ENCODE measurements at regions not wholly inside any gene's neighbourhood (a gene's known extent, or its start where the extent isn't known, plus 50 kb on each side); places are given as distances from the start of the nearest gene placed in this dataset.

DNA sequence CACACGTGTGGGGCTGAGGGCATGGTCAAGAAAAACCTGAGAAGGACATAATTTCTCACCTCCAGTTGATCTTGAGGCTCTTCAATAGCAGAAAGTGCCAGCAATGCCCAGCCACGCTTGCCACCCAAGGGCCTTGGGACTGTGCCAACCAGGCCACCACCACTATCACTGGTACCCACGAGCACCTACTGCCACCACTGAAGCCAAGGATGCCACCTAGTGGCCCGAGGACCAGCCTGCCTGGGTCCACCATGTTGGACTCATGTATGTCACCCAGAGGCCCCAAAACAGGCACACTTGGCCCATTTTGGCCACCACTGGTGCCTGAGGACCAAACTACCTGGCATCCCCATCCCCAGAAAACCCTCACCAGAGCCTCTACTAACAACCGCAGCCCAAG lies 191.8 kb downstream of the ADAM29 start:
- TF ChIP-seq CTCF (IDR thresholded peaks at IDR 0.05; ENCODE audit: low read depth, low read length) = no peak
- no peak for DNase-seq (ENCODE audit: low read depth in 1 of 2, low spot score in 1 of 2)
- no peaks in the 10 kb centered on the region for H3K4me1 ChIP-seq (ENCODE audit: low read depth)
- no peak overlapping the region for H3K27ac ChIP-seq
- no peak overlapping the region for H3K4me3 ChIP-seq
- no peaks in the 10 kb centered on the region for H3K27me3 ChIP-seq
- no peaks in the 10 kb centered on the region for H3K36me3 ChIP-seq
- no peaks in the 10 kb centered on the region for H3K9me3 ChIP-seq (ENCODE audit: low read depth)

DNA sequence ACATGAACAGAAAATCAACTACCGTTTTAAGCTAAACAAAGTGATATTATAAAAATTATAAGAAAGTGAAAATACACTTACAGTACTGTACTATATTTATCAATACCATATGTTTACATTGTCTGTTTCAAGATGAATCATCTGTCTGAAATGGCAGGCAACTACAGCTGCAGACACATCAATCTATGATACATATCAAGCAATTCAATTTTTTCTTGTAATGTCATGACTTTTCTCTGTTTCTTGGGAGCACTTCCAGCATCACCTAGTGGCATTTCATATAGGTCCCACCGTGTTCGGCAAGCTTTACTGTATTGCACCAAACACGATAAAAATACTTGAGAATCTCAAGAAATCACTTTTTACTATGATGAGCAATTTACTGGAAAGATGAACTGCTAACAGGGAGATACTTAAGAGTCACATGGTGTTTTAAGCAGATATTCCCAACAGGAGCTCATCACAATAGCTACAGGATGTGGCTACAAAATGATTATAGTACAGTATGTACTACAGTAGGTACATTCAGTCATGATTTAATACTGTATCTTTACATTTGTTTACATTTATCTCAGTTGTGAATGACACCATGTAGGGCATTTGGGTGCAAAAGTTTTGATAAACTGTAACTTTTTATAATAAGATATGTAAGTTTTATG lies 207.4 kb downstream of the ADAM29 start:
- Histone ChIP-seq H3K9me3 (ENCODE audit: low read depth) (no peaks in the 10 kb centered on the region), H3K4me3 (no peak overlapping the region), H3K27ac (no peak overlapping the region), H3K36me3 (no peaks in the 10 kb centered on the region), H3K4me1 (ENCODE audit: low read depth) (no peaks in the 10 kb centered on the region), H3K27me3 (no peaks in the 10 kb centered on the region)
- DNase-seq (ENCODE audit: low read depth in 1 of 2, low spot score in 1 of 2) = no peak
- no peak for TF ChIP-seq CTCF (IDR thresholded peaks at IDR 0.05; ENCODE audit: low read depth, low read length)

DNA sequence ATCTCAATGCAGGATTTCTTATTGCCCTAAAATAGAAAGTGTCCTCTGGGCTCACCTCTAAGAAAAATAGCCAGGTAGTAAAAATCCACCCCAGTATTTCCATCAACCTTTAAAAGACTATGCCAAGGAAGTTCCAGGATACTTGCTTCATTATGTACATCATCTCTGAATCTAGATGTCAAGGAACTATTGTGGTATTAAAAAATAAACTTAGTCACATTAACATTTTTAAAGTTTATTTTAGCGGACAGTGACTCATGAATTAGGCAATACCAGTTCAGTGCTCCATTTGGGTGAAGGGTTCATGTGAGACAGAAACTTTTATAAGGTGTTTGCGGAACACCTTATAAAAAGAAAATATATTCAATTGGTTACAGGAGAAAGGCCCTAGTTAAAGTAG lies 209.2 kb downstream of the ADAM29 start:
- Histone ChIP-seq H3K4me1 (ENCODE audit: low read depth) (no peaks in the 10 kb centered on the region), H3K27me3 (no peaks in the 10 kb centered on the region), H3K36me3 (no peaks in the 10 kb centered on the region), H3K9me3 (ENCODE audit: low read depth) (no peaks in the 10 kb centered on the region), H3K27ac (no peak overlapping the region), H3K4me3 (no peak overlapping the region)
- no peak for DNase-seq (ENCODE audit: low read depth in 1 of 2, low spot score in 1 of 2)
- no peak for TF ChIP-seq CTCF (IDR thresholded peaks at IDR 0.05; ENCODE audit: low read depth, low read length)

- TF ChIP-seq CTCF (IDR thresholded peaks at IDR 0.05; ENCODE audit: low read depth, low read length) = no peak
- Histone ChIP-seq H3K4me1 (ENCODE audit: low read depth) (no peaks in the 10 kb centered on the region), H3K27ac (no peak overlapping the region), H3K27me3 (no peaks in the 10 kb centered on the region), H3K36me3 (no peaks in the 10 kb centered on the region), H3K4me3 (no peak overlapping the region), H3K9me3 (ENCODE audit: low read depth) (no peaks in the 10 kb centered on the region)
- no peak for DNase-seq (ENCODE audit: low read depth in 1 of 2, low spot score in 1 of 2)
Observed at GRCh38 chr4:175129797-175130196, 211.6 kb downstream of the ADAM29 start.

GRCh38 chr4:175139205-175139604 lies 221.0 kb downstream of the ADAM29 start:
- Histone ChIP-seq H3K36me3 (no peaks in the 10 kb centered on the region), H3K4me1 (ENCODE audit: low read depth) (no peaks in the 10 kb centered on the region), H3K27ac (no peak overlapping the region), H3K27me3 (no peaks in the 10 kb centered on the region), H3K4me3 (no peak overlapping the region), H3K9me3 (ENCODE audit: low read depth) (no peaks in the 10 kb centered on the region)
- no peak for DNase-seq (ENCODE audit: low read depth in 1 of 2, low spot score in 1 of 2)
- TF ChIP-seq CTCF (IDR thresholded peaks at IDR 0.05; ENCODE audit: low read depth, low read length) = no peak
